OCI-LY7 (cell line): ENCODE measurements at regions not wholly inside any gene's neighbourhood (a gene's known extent, or its start where the extent isn't known, plus 50 kb on each side); places are given as distances from the start of the nearest gene placed in this dataset.

ENCODE experiments used
- BruUV-seq: library from RNA; stranded (reverse); fragments of 400-500 nt; replicated peaks from 2 replicates; lab custom pipeline; 2021; lab: Mats Ljungman, UMichigan
- CTCF ChIA-PET: fragments of 300-600 bp; sonication (Branson Sonifier 250); formaldehyde crosslinking; loops from one replicate; lab custom pipeline; 2022; ENCODE audit warnings: antibody characterized with exemption; ENCODE audit not compliant: unreplicated experiment; lab: Charles Lee
- POLR2A ChIA-PET: fragments of 300-600 bp; sonication (Branson Sonifier 250); formaldehyde crosslinking; loops from one replicate; lab custom pipeline; 2022; ENCODE audit warnings: antibody characterized with exemption; lab: Charles Lee
- DNase-seq: peaks from one replicate; pipeline ENCODE4 v3.0.0-alpha.2; 2015; ENCODE audit warnings: low spot score
- H2AFZ ChIP-seq: fragments of 200-600 bp; sonication (generic), shearing (Covaris generic); 2 replicates; pipeline ENCODE4 v1.6.1; 2014; ENCODE audit warnings: mild to moderate bottlenecking, antibody characterized with exemption, low read length, moderate library complexity
- H3K27ac ChIP-seq: fragments of 200-600 bp; sonication (generic); 2 replicates; pipeline ENCODE4 v1.5.1; 2014; ENCODE audit warnings: mixed run types, low read depth, mild to moderate bottlenecking, moderate library complexity, low read length, inconsistent platforms; ENCODE audit not compliant: poor library complexity, severe bottlenecking
- H3K36me3 ChIP-seq: fragments of 200-600 bp; sonication (generic); 2 replicates; pipeline ENCODE4 v1.6.1; 2014; ENCODE audit warnings: mild to moderate bottlenecking, antibody characterized with exemption, low read length, moderate library complexity, mixed read lengths; ENCODE audit not compliant: insufficient read depth
- H3K4me1 ChIP-seq: fragments of 200-600 bp; sonication (generic); 2 replicates; pipeline ENCODE4 v1.5.1; 2014; ENCODE audit warnings: mild to moderate bottlenecking, low read length; ENCODE audit not compliant: insufficient read depth, poor library complexity, severe bottlenecking
- H3K4me2 ChIP-seq: fragments of 200-600 bp; sonication (generic); 2 replicates; pipeline ENCODE4 v1.6.1; 2014; ENCODE audit warnings: mild to moderate bottlenecking, low read length
- H3K4me3 ChIP-seq: fragments of 200-600 bp; sonication (generic); 2 replicates; pipeline ENCODE4 v1.5.1; 2014; ENCODE audit warnings: mild to moderate bottlenecking, low read depth, low read length; ENCODE audit not compliant: poor library complexity, severe bottlenecking
- H3K79me2 ChIP-seq: fragments of 200-600 bp; sonication (generic); 2 replicates; pipeline ENCODE4 v1.6.1; 2016; ENCODE audit warnings: low read depth, mild to moderate bottlenecking, low read length, moderate library complexity, mixed read lengths; ENCODE audit not compliant: insufficient read depth
- H3K9me2 ChIP-seq: fragments of 200-600 bp; sonication (generic); 2 replicates; pipeline ENCODE4 v1.6.1; 2016; ENCODE audit warnings: mild to moderate bottlenecking, low read length, mixed read lengths; ENCODE audit not compliant: insufficient read depth
- H3K9me3 ChIP-seq: fragments of 200-600 bp; sonication (generic); 2 replicates; pipeline ENCODE4 v1.6.1; 2014; ENCODE audit warnings: mild to moderate bottlenecking, mixed run types, low read length, mixed read lengths
- H4K20me1 ChIP-seq: fragments of 200-600 bp; sonication (generic); 2 replicates; pipeline ENCODE4 v1.6.1; 2014; ENCODE audit warnings: mild to moderate bottlenecking, antibody characterized with exemption, low read length, moderate library complexity, mixed read lengths; ENCODE audit not compliant: insufficient read depth
- EZH2phosphoT487 ChIP-seq: fragments of 200-600 bp; sonication (generic); IDR thresholded peaks from 2 replicates; pipeline ENCODE4 v1.6.1; 2018; ENCODE audit warnings: low read depth, borderline replicate concordance, mild to moderate bottlenecking, mixed run types, antibody characterized with exemption, low read length, moderate library complexity, mixed read lengths
- intact Hi-C: fragments of 100-400 bp; cut with micrococcal nuclease; formaldehyde crosslinking; loops from one replicate; pipeline ENCODE4 v1.10.0; 2022; ENCODE audit not compliant: unreplicated experiment
- TF ChIP-seq, protein P1 (sequence below): fragments of 200-600 bp; sonication (generic); conservative IDR thresholded peaks from 2 replicates; pipeline ENCODE4 v1.5.1; 2014; ENCODE audit warnings: mild to moderate bottlenecking, antibody characterized with exemption, low read length, moderate library complexity, mixed read lengths

DNA sequence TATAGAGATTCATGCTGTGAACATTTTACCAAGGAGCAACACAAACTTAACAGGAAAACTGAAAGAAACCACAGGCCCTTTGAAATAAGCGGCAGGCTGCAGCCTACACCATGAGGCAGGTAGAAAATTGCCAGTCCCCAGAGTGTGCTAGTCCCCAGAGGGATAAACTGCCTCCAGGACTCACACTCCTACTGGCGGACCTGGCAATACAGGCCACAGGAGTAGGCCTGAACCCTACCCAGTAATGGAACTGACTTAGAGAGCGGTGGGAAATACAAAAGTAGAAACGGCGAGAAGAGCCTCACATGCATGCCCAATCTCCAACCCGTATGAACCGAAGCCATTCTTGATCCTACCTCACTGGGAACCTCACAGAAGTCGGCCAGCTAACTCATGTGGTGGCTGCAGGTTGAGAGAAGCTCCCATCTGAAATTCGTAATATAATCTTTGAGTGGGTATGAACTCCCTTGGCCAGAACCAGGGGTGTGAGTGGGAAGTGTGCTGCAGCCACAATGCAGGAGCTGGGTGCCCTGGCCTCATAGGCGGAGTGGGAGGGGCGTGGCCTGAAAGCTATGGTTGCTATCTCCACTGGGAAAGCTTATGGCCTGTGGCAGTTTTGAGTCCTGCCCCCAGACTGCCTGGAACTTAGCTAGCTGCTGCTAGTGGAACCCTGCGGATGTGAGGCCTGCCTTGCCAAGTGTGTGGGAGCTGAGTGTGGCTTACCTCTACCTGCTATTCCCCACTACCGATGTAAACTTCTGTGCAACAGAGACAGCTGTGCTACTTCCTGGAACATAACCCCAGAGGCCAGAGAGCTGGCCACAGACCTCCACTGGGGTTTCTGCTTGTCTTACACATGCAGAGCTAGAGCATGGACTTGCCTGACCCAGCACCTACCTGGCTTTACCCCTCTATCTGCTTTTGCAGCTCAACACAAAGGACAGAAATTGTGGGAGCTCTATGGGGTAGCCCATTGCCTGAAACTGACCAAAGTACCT is 146.5 kb upstream of the COL21A1 start:
- CTCF ChIA-PET: interaction anchor here (0.6 kb wide), 1 partner anchor 14 kb away, joined by 3 read pairs; no protein-coding TSS in a partner anchor

DNA sequence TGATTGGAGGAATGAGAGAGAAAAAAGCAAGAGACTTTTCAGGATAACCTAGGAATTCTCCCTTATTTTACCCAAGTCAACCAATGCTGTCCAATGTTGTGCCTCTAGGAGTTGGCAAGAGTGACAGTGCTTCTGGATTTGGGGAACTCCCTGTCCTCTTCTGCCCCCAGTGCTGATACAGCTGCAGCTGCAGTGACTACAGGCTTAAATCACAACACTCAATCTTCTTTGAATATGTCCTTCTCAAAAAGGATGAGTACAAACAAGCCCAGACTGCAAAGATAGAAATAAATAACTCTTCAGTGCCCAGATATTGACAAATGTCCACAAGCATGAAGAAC is 141.0 kb upstream of the COL21A1 start:
- Histone ChIP-seq H3K4me1 (no peaks in the 10 kb centered on the region), H2AFZ (no peak overlapping the region), H4K20me1 (no peaks in the 10 kb centered on the region), H3K4me3 (no peak overlapping the region), H3K27ac (no peak overlapping the region), H3K9me2 (no peaks in the 10 kb centered on the region), H3K4me2 (no peak overlapping the region), H3K79me2 (no peaks in the 10 kb centered on the region), H3K36me3 (no peaks in the 10 kb centered on the region), H3K9me3 (no peaks in the 10 kb centered on the region)
- no peak for DNase-seq
- POLR2A ChIA-PET: no interaction called here
- CTCF ChIA-PET: no interaction called here
- intact Hi-C loops: no loop called here
- no TSS peak for BruUV-seq
- TF ChIP-seq EZH2phosphoT487: no peak
- TF ChIP-seq, protein P1, sequence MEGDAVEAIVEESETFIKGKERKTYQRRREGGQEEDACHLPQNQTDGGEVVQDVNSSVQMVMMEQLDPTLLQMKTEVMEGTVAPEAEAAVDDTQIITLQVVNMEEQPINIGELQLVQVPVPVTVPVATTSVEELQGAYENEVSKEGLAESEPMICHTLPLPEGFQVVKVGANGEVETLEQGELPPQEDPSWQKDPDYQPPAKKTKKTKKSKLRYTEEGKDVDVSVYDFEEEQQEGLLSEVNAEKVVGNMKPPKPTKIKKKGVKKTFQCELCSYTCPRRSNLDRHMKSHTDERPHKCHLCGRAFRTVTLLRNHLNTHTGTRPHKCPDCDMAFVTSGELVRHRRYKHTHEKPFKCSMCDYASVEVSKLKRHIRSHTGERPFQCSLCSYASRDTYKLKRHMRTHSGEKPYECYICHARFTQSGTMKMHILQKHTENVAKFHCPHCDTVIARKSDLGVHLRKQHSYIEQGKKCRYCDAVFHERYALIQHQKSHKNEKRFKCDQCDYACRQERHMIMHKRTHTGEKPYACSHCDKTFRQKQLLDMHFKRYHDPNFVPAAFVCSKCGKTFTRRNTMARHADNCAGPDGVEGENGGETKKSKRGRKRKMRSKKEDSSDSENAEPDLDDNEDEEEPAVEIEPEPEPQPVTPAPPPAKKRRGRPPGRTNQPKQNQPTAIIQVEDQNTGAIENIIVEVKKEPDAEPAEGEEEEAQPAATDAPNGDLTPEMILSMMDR: no peak

More for the DNA sequence above, 146.5 kb upstream of the COL21A1 start:
- no peak for DNase-seq
- intact Hi-C loops: no loop called here
- H3K27ac ChIP-seq: no peak overlapping the region
- POLR2A ChIA-PET: no interaction called here
- TF ChIP-seq EZH2phosphoT487: no peak
- TF ChIP-seq, protein P1: no peak
- H3K36me3 ChIP-seq: no peaks in the 10 kb centered on the region
- H3K4me2 ChIP-seq: no peak overlapping the region
- H3K9me3 ChIP-seq: no peaks in the 10 kb centered on the region
- H3K9me2 ChIP-seq: no peaks in the 10 kb centered on the region
- H3K4me3 ChIP-seq: no peak overlapping the region
- no peaks in the 10 kb centered on the region for H4K20me1 ChIP-seq
- no TSS peak for BruUV-seq
- no peak overlapping the region for H2AFZ ChIP-seq
- H3K4me1 ChIP-seq: no peaks in the 10 kb centered on the region
- H3K79me2 ChIP-seq: no peaks in the 10 kb centered on the region
